Endothelial cell (in vitro differentiated cells): ENCODE measurements at regions not wholly inside any gene's neighbourhood (a gene's known extent, or its start where the extent isn't known, plus 50 kb on each side); places are given as distances from the start of the nearest gene placed in this dataset.

Experiments used
- DNase-seq: peaks from one replicate; pipeline ENCODE4 v3.0.0; 2021; ENCODE audit warnings: low spot score
- H3K27ac Mint-ChIP-seq: one replicate; pipeline ENCODE4 v1.8.0; 2021; ENCODE audit warnings: mixed read lengths, inconsistent platforms; ENCODE audit not compliant: unreplicated experiment
- H3K27me3 Mint-ChIP-seq: one replicate; pipeline ENCODE4 v1.8.0; 2021; ENCODE audit warnings: mild to moderate bottlenecking, moderate library complexity, mixed read lengths, inconsistent platforms; ENCODE audit not compliant: unreplicated experiment
- H3K36me3 Mint-ChIP-seq: one replicate; pipeline ENCODE4 v1.8.0; 2021; ENCODE audit warnings: mild to moderate bottlenecking, low read depth, mixed read lengths, inconsistent platforms; ENCODE audit not compliant: unreplicated experiment
- H3K4me1 Mint-ChIP-seq: one replicate; pipeline ENCODE4 v1.8.0; 2021; ENCODE audit warnings: mild to moderate bottlenecking, mixed read lengths, inconsistent platforms; ENCODE audit not compliant: unreplicated experiment
- H3K4me3 Mint-ChIP-seq: one replicate; pipeline ENCODE4 v1.8.0; 2021; ENCODE audit warnings: mild to moderate bottlenecking, mixed read lengths, inconsistent platforms; ENCODE audit not compliant: unreplicated experiment
- H3K9me3 Mint-ChIP-seq: one replicate; pipeline ENCODE4 v1.8.0; 2021; ENCODE audit warnings: mixed read lengths, inconsistent platforms; ENCODE audit not compliant: unreplicated experiment
- CTCF ChIP-seq: fragments of 200-600 bp; sonication (generic); IDR thresholded peaks from one replicate; pipeline ENCODE4 v1.5.0; 2021; ENCODE audit warnings: antibody characterized with exemption; ENCODE audit not compliant: unreplicated experiment

- no peak overlapping the region for H3K27ac Mint-ChIP-seq
- no peak for TF ChIP-seq CTCF
- no peak for DNase-seq
- H3K36me3 Mint-ChIP-seq: no peaks in the 10 kb centered on the region
- H3K27me3 Mint-ChIP-seq: peaks cover 2% of the 10 kb centered on the region
- H3K9me3 Mint-ChIP-seq: no peaks in the 10 kb centered on the region
- no peak overlapping the region for H3K4me3 Mint-ChIP-seq
- peaks cover 22% of the 10 kb centered on the region for H3K4me1 Mint-ChIP-seq
These were observed 149.4 kb upstream of the PITX1 start for GRCh38 chr5:135183464-135183863.

GRCh38 chr5:135182675-135183074, 148.6 kb upstream of the PITX1 start:
- peaks cover 22% of the 10 kb centered on the region for H3K4me1 Mint-ChIP-seq
- H3K9me3 Mint-ChIP-seq: no peaks in the 10 kb centered on the region
- TF ChIP-seq CTCF: no peak
- H3K27ac Mint-ChIP-seq: peak overlapping the region; percentile 81
- peak; percentile 28 for DNase-seq
- peaks cover 2% of the 10 kb centered on the region for H3K27me3 Mint-ChIP-seq
- no peak overlapping the region for H3K4me3 Mint-ChIP-seq
- H3K36me3 Mint-ChIP-seq: peaks cover 3% of the 10 kb centered on the region

- Mint-ChIP-seq H3K4me1 (peaks cover 22% of the 10 kb centered on the region), H3K36me3 (peaks cover 4% of the 10 kb centered on the region)
- TF ChIP-seq CTCF: peak; percentile 49
These were observed 147.6 kb upstream of the PITX1 start for GRCh38 chr5:135181653-135182052.

GRCh38 chr5:135179308-135179980, 145.4 kb upstream of the PITX1 start:
- peaks cover 21% of the 10 kb centered on the region for H3K4me1 Mint-ChIP-seq
- H3K27me3 Mint-ChIP-seq: peaks cover 2% of the 10 kb centered on the region
- H3K27ac Mint-ChIP-seq: no peak overlapping the region
- no peak overlapping the region for H3K4me3 Mint-ChIP-seq
- peaks cover 4% of the 10 kb centered on the region for H3K36me3 Mint-ChIP-seq
- TF ChIP-seq CTCF: no peak
- H3K9me3 Mint-ChIP-seq: no peaks in the 10 kb centered on the region
- no peak for DNase-seq

More at GRCh38 chr5:135181653-135182052, 147.6 kb upstream of the PITX1 start:
- Mint-ChIP-seq H3K27me3 (peaks cover 2% of the 10 kb centered on the region), H3K27ac (no peak overlapping the region), H3K4me3 (no peak overlapping the region), H3K9me3 (no peaks in the 10 kb centered on the region)
- DNase-seq: no peak

GRCh38 chr5:135178476-135179155, 144.6 kb upstream of the PITX1 start:
- no peak for DNase-seq
- TF ChIP-seq CTCF: no peak

More at GRCh38 chr5:135178476-135179155, 144.6 kb upstream of the PITX1 start:
- Mint-ChIP-seq H3K4me1 (peaks cover 14% of the 10 kb centered on the region), H3K27ac (no peak overlapping the region), H3K9me3 (no peaks in the 10 kb centered on the region), H3K27me3 (peaks cover 2% of the 10 kb centered on the region), H3K36me3 (peaks cover 4% of the 10 kb centered on the region), H3K4me3 (no peak overlapping the region)
